ENCODE measurements at regions not wholly inside any gene's neighbourhood (a gene's known extent, or its start where the extent isn't known, plus 50 kb on each side); places are given as distances from the start of the nearest gene placed in this dataset.

DNA sequence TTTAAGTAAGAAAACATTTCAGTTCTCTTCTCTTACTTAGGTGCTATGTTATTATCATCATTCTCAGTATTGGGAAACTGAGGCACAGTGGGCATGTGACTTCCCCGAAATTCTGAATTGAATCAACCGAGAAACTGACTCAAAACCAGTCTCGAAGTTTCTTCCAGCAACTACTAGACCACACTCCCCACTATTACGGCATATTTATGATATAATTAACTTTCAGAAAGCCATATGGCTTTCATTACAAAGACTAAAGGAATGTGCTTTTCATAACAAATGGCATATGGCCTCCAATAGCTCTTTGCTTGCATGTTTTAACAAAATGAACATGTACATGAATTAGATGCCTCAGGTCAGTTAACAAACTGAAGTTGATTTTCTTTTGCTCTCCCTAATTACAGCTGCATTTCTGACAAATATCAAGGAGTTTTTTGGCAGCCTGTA is 182.9 kb upstream of the SLC38A2 start:
- DNase-seq (ENCODE audit: insufficient read length, low spot score), result no peak
- FAIRE-seq, result no peak
- no peak for TF ChIP-seq POLR2AphosphoS5 (IDR thresholded peaks at IDR 0.05; ENCODE audit: low read depth, low read length)
- no peak for TF ChIP-seq POU2F2 (IDR thresholded peaks at IDR 0.05; ENCODE audit: low read depth, low read length)
- TF ChIP-seq SPI1 (IDR thresholded peaks at IDR 0.05; ENCODE audit: low read depth, low read length), result no peak
- no peak for TF ChIP-seq PAX5 (IDR thresholded peaks at IDR 0.05; ENCODE audit: insufficient read depth, low read length, severe bottlenecking)
- TF ChIP-seq POLR2A (IDR thresholded peaks at IDR 0.05; ENCODE audit: low read depth, low read length), result no peak
- TF ChIP-seq TAF1 (IDR thresholded peaks at IDR 0.05; ENCODE audit: low read depth, low read length), result no peak

DNA sequence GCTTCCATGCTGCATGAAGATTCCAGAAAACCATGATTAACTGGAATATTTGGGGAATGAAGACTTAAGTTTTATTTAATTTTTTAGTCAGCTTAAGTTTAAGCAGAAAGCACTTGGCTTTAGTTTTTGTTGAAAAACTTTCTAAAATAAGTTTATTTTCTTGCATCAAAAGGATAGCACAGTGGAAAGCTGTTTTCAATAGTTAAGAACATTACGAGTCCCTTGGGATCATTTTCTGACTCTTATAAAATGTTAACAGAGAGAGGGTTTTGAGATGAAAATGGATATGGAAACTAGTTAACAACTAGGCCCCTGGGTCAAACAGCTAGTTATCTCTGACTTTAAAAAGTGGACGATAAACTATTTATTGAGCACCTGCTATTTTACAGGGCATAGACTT is 181.9 kb upstream of the SLC38A2 start:
- no peak for FAIRE-seq
- TF ChIP-seq SPI1 (IDR thresholded peaks at IDR 0.05; ENCODE audit: low read depth, low read length), result no peak
- TF ChIP-seq PAX5 (IDR thresholded peaks at IDR 0.05; ENCODE audit: insufficient read depth, low read length, severe bottlenecking), result no peak
- TF ChIP-seq TAF1 (IDR thresholded peaks at IDR 0.05; ENCODE audit: low read depth, low read length), result no peak
- no peak for TF ChIP-seq POLR2AphosphoS5 (IDR thresholded peaks at IDR 0.05; ENCODE audit: low read depth, low read length)
- TF ChIP-seq POU2F2 (IDR thresholded peaks at IDR 0.05; ENCODE audit: low read depth, low read length), result no peak
- TF ChIP-seq POLR2A (IDR thresholded peaks at IDR 0.05; ENCODE audit: low read depth, low read length), result no peak
- no peak for DNase-seq (ENCODE audit: insufficient read length, low spot score)

DNA sequence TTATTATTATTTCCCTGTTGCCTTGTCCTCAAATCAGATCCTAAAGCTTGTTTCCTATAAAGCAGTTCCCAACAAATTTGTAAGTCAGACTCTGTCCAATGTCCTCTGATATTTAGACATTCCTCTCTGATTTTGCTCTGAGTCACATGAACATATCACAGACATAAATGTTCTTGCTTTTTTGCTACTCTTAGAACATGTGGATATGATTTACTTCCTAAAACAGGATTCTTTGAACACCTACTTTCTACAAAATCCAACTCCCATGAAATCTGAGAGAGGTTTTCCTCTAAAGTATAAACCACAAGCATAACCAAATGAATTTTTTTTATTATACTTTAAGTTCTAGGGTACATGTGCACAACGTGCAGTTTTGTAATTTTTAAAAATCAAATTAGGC is 181.3 kb upstream of the SLC38A2 start:
- DNase-seq (ENCODE audit: insufficient read length, low spot score) (no peak), FAIRE-seq (no peak)
- TF ChIP-seq TAF1 (IDR thresholded peaks at IDR 0.05; ENCODE audit: low read depth, low read length), result no peak
- no peak for TF ChIP-seq SPI1 (IDR thresholded peaks at IDR 0.05; ENCODE audit: low read depth, low read length)
- TF ChIP-seq POU2F2 (IDR thresholded peaks at IDR 0.05; ENCODE audit: low read depth, low read length), result no peak
- no peak for TF ChIP-seq POLR2A (IDR thresholded peaks at IDR 0.05; ENCODE audit: low read depth, low read length)

DNA sequence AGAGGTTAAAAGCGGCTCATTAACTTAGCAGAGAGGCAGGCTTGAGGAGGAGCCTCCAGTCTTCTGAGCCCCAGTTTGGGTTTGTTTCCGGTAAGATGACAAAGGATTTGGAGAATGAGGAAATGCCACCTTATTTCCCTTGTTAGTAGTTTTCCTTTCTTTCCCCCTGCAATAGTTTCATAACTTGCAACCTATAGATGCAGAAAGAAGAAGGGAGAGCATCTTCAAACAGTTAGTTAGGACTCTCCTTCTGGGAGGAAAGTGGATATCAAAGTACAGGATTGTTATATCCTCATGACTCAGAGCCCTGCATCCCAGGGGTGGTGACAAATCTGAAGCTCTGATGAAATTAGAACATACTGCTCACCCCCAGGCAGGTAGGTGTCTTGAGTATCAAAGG is 180.7 kb upstream of the SLC38A2 start:
- no peak for FAIRE-seq
- no peak for DNase-seq (ENCODE audit: insufficient read length, low spot score)
- no peak for TF ChIP-seq POU2F2 (IDR thresholded peaks at IDR 0.05; ENCODE audit: low read depth, low read length)
- no peak for TF ChIP-seq POLR2A (IDR thresholded peaks at IDR 0.05; ENCODE audit: low read depth, low read length)
- TF ChIP-seq PAX5 (IDR thresholded peaks at IDR 0.05; ENCODE audit: insufficient read depth, low read length, severe bottlenecking), result no peak
- TF ChIP-seq SPI1 (IDR thresholded peaks at IDR 0.05; ENCODE audit: low read depth, low read length), result no peak
- TF ChIP-seq POLR2AphosphoS5 (IDR thresholded peaks at IDR 0.05; ENCODE audit: low read depth, low read length), result no peak
- no peak for TF ChIP-seq TAF1 (IDR thresholded peaks at IDR 0.05; ENCODE audit: low read depth, low read length)

DNA sequence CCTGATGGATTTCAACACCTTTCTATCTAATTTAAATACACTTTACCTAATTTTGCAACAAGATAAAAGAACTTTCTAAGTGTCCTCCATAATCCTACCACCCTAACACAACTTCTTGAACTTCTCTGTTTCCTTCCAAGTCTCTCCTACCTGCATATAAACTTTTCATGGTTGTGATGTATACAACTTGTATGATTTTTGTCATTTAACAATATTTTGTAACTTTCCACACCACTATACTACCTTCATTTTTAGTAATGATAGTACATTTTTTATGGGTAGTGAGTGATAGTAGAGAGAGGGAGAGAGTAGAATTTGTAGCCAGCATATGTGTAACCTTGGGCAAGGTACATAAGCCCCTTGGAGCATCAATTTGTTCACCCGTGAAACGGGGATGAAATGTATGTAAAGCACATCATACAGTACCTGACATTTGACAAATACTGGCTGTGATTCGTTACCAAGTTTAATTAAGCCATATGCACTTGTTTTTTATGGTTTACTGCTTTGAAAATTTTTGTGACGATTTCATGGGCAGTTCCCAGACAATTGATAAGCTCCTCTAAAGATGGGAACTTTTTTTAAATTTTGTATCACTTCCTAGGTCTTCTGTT is 177.8 kb upstream of the SLC38A2 start:
- DNase-seq (ENCODE audit: insufficient read length, low spot score), result no peak
- no peak for FAIRE-seq
- no peak for TF ChIP-seq POU2F2 (IDR thresholded peaks at IDR 0.05; ENCODE audit: low read depth, low read length)
- TF ChIP-seq POLR2A (IDR thresholded peaks at IDR 0.05; ENCODE audit: low read depth, low read length), result no peak
- TF ChIP-seq TAF1 (IDR thresholded peaks at IDR 0.05; ENCODE audit: low read depth, low read length), result no peak
- no peak for TF ChIP-seq POLR2AphosphoS5 (IDR thresholded peaks at IDR 0.05; ENCODE audit: low read depth, low read length)
- TF ChIP-seq PAX5 (IDR thresholded peaks at IDR 0.05; ENCODE audit: insufficient read depth, low read length, severe bottlenecking), result no peak
- no peak for TF ChIP-seq SPI1 (IDR thresholded peaks at IDR 0.05; ENCODE audit: low read depth, low read length)

DNA sequence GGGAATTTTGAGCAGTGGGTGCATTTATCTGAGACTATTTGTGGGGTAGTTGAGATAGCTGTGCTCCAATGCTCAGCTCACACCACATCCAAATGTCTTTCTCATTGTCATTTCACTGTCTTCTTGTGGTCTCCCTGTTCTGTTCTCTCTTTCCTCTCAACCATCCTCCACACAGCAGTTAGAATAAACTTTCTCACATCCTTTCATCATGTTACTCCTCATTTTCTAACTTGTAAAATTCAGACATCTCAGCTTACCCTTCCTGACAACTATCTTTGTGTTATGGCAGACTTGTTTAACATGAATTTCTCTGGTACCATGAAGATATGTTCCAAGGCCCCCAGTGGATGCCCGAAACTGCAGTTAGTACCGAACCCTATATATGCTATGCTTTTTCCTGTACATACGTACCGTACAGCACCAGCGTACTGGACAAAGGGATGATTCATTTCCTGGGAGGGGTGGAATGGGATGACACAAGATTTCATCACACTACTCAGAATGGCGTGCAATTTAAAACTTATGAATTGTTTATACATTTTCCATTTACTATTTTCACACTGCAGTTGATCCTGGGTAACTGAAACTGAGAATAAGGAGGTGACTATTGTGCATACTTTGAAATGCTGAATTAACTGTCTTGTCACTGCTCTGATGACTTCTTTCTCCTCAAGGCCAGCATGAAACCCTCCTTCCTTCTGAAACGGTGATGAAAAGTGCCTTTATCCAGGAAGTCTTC is 177.1 kb upstream of the SLC38A2 start:
- TF ChIP-seq TAF1 (IDR thresholded peaks at IDR 0.05; ENCODE audit: low read depth, low read length), result no peak
- TF ChIP-seq PAX5 (IDR thresholded peaks at IDR 0.05; ENCODE audit: insufficient read depth, low read length, severe bottlenecking), result no peak
- TF ChIP-seq POU2F2 (IDR thresholded peaks at IDR 0.05; ENCODE audit: low read depth, low read length), result no peak
- no peak for TF ChIP-seq SPI1 (IDR thresholded peaks at IDR 0.05; ENCODE audit: low read depth, low read length)
- no peak for TF ChIP-seq POLR2AphosphoS5 (IDR thresholded peaks at IDR 0.05; ENCODE audit: low read depth, low read length)
- no peak for TF ChIP-seq POLR2A (IDR thresholded peaks at IDR 0.05; ENCODE audit: low read depth, low read length)
- FAIRE-seq (no peak), DNase-seq (ENCODE audit: insufficient read length, low spot score) (no peak)

DNA sequence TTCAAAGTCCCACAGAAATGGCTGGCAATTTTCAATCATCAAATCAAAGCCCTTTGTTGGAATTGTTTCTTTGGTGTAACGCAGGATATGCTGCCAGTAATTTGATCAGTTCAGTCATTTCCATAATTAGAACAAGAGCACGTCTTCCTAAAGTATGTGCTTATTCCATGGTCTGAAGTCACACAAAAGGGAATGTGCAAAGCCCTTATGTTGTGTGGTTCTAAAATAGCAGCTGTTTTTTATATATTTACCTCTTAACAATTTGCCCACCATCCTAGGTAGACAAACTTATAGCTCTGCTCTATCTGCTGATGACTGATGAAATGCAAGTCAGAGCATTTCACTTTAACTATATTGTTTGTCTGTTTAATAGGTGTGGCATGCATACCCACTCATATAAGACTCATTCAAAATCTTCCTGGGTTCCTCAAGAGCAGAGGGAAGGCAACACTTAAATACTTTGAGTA is 176.1 kb upstream of the SLC38A2 start:
- no peak for TF ChIP-seq PAX5 (IDR thresholded peaks at IDR 0.05; ENCODE audit: insufficient read depth, low read length, severe bottlenecking)
- TF ChIP-seq POU2F2 (IDR thresholded peaks at IDR 0.05; ENCODE audit: low read depth, low read length), result no peak
- TF ChIP-seq TAF1 (IDR thresholded peaks at IDR 0.05; ENCODE audit: low read depth, low read length), result no peak
- no peak for TF ChIP-seq POLR2A (IDR thresholded peaks at IDR 0.05; ENCODE audit: low read depth, low read length)
- TF ChIP-seq SPI1 (IDR thresholded peaks at IDR 0.05; ENCODE audit: low read depth, low read length), result no peak
- no peak for TF ChIP-seq POLR2AphosphoS5 (IDR thresholded peaks at IDR 0.05; ENCODE audit: low read depth, low read length)
- FAIRE-seq, result no peak
- no peak for DNase-seq (ENCODE audit: insufficient read length, low spot score)

DNA sequence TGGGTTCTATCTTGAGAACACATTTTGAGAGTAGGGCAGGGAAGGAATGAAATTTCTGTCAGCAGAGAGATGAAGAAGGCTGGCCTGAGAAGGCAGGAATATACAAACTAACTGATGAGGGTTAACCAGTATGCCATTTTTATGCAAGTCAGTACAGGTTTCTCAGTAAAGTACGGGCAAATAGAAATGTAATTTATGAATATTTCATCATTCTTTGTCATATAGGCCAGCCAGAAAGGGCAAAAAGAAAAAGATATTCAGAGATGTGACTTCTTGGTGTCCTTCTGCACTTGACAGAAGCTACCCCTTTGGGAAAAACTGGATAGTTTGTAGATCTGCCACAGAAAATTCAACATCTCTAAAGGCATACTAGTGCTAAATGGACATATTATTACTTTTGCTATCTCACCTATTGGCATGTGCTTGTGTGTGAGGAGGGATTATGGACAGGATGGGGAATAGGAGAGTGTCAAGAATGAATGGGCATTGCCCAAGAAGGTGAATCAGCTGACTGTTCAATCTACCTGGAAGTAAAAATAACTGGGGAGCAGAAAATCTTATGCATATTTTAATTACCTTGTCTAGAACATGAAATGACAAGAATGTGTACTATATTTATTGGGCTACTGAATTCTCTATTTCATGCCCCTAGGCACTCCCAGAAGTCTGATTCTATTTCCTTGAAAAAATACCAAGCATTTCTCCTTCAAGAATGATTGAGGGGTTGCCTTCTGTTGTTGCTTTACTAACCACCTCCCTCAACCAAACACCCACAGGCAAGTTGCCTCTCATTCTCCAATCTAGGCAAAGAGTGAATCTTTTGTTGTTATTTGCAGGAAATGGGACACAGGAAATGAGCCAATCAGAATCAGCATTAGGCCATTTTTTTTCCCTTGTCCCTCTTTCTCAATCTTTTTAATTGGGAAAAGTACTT is 175.1 kb upstream of the SLC38A2 start:
- TF ChIP-seq POLR2A (IDR thresholded peaks at IDR 0.05; ENCODE audit: low read depth, low read length) (no peak), POU2F2 (IDR thresholded peaks at IDR 0.05; ENCODE audit: low read depth, low read length) (no peak), POLR2AphosphoS5 (IDR thresholded peaks at IDR 0.05; ENCODE audit: low read depth, low read length) (no peak), PAX5 (IDR thresholded peaks at IDR 0.05; ENCODE audit: insufficient read depth, low read length, severe bottlenecking) (no peak), TAF1 (IDR thresholded peaks at IDR 0.05; ENCODE audit: low read depth, low read length) (no peak)
- DNase-seq (ENCODE audit: insufficient read length, low spot score), result no peak
- no peak for FAIRE-seq

All from GM12891 (cell line).